ENCODE measurements at regions not wholly inside any gene's neighbourhood (a gene's known extent, or its start where the extent isn't known, plus 50 kb on each side); places are given as distances from the start of the nearest gene placed in this dataset.

- TF ChIP-seq CTCF (conservative IDR thresholded peaks at IDR 0.05), result no peak
- H2AK5ac ChIP-seq (ENCODE audit: insufficient read length, low read length), result no peak overlapping the region
- H3K56ac ChIP-seq (ENCODE audit: insufficient read length, low read depth, low read length), result no peak overlapping the region
- H3K18ac ChIP-seq (ENCODE audit: insufficient read length, low read depth, low read length), result no peak overlapping the region
- H3K27ac ChIP-seq (ENCODE audit: insufficient read length, low read depth, low read length), result no peak overlapping the region
- H4K20me1 ChIP-seq (ENCODE audit: control insufficient read depth, insufficient read depth, insufficient read length), result no peaks in the 10 kb centered on the region
- peak; percentile 43 for DNase-seq
- H3K79me2 ChIP-seq (ENCODE audit: insufficient read depth, low read length), result no peaks in the 10 kb centered on the region
- H4K8ac ChIP-seq (replicated peaks; ENCODE audit: insufficient read length, low read depth, low read length), result no peak overlapping the region
- no CpG with 5 or more reads among the region's 6 CpGs for WGBS (ENCODE audit: extremely low coverage, insufficient read length, low lambda C conversion rate)
- Mint-ChIP-seq H3K9me3 (peaks cover 0 to 3% of the 10 kb centered on the region in 2 experiments; a peak in 1 of 5 replicates), H3K4me3 (peak overlapping the region; percentile 80 to 89), H3K4me1 (peaks cover 81 to 88% of the 10 kb centered on the region in 2 experiments), H3K27me3 (ENCODE audit: low read depth) (no peaks in the 10 kb centered on the region), H3K27ac (peak overlapping the region; percentile 87 to 98 (median 97)), H3K36me3 (ENCODE audit: insufficient read depth in 1 of 3, low read depth in 3 of 3) (peaks cover 0 to 7% (median 0%) of the 10 kb centered on the region in 3 experiments; a peak in 3 of 7 replicates)
- H2BK5ac ChIP-seq (ENCODE audit: insufficient read length, low read length), result no peak overlapping the region
- no peak overlapping the region for H3K4ac ChIP-seq (ENCODE audit: low read depth, low read length)
- no peak overlapping the region for H2BK15ac ChIP-seq (ENCODE audit: low read depth, low read length)
- H3K23ac ChIP-seq (ENCODE audit: insufficient read length, low read depth, low read length), result no peak overlapping the region
- no peak overlapping the region for H3K9ac ChIP-seq (ENCODE audit: extremely low read depth, insufficient read length, low read length)
- no peak overlapping the region for H2BK12ac ChIP-seq (ENCODE audit: insufficient read length, low read depth, low read length)
- H3K9me3 ChIP-seq (ENCODE audit: control insufficient read depth, low read depth, low read length), result no peaks in the 10 kb centered on the region
- H4K91ac ChIP-seq (ENCODE audit: insufficient read length, low read depth, low read length), result no peak overlapping the region
- no peak overlapping the region for H3K14ac ChIP-seq (ENCODE audit: insufficient read depth, low read length)
- no peak overlapping the region for H4K5ac ChIP-seq (ENCODE audit: insufficient read length, low read depth, low read length)
- no peak overlapping the region for H2BK120ac ChIP-seq (ENCODE audit: low read depth, low read length, poor library complexity, severe bottlenecking)
- H3T11ph ChIP-seq (ENCODE audit: low read length), result no peak overlapping the region
- H2BK20ac ChIP-seq (ENCODE audit: low read depth, low read length, poor library complexity, severe bottlenecking), result no peak overlapping the region
- H3K4me2 ChIP-seq (ENCODE audit: insufficient read depth, insufficient read length, low read length), result peak overlapping the region; percentile 69
- H3K23me2 ChIP-seq (ENCODE audit: insufficient read length, low read depth, low read length, poor library complexity, severe bottlenecking), result peaks cover 16% of the 10 kb centered on the region
- no peaks in the 10 kb centered on the region for H3K79me1 ChIP-seq (ENCODE audit: insufficient read depth, low read depth, low read length, poor library complexity, severe bottlenecking)
- H3K27me3 ChIP-seq (ENCODE audit: insufficient read depth, low read length), result no peaks in the 10 kb centered on the region
- H3K4me1 ChIP-seq (ENCODE audit: insufficient read depth, low read length), result peaks cover 3% of the 10 kb centered on the region; the same call in 1 of the 2 replicates
- H2AFZ ChIP-seq (ENCODE audit: low read length), result no peak overlapping the region
These were observed 749.1 kb upstream of the SORCS1 start for GRCh38 chr10:107913317-107914294.

Data from H9 (cell line).